SIG-M5 (cell line): ENCODE measurements at regions not wholly inside any gene's neighbourhood (a gene's known extent, or its start where the extent isn't known, plus 50 kb on each side); places are given as distances from the start of the nearest gene placed in this dataset.
"Not testable (repeated sequence)": the region's sequence is repeated elsewhere in the genome, so short reads cannot be mapped to it uniquely, and the experiment has no call there.

Experiments
- DNase-seq: peaks from one replicate; lab custom pipeline; 2025; lab: John Stamatoyannopoulos, UW

GRCh38 chr1:61028136-61028535 lies 54.2 kb upstream of the NFIA start:
- no peak for DNase-seq

GRCh38 chr1:61018068-61018467 lies 64.3 kb upstream of the NFIA start:
- DNase-seq = not testable (repeated sequence)

- DNase-seq = no peak
Measured at GRCh38 chr1:61017651-61018050, 64.7 kb upstream of the NFIA start.

GRCh38 chr1:61013946-61014667 lies 68.3 kb upstream of the NFIA start:
- DNase-seq = no peak

GRCh38 chr1:61013189-61013945 lies 69.0 kb upstream of the NFIA start:
- DNase-seq = no peak

GRCh38 chr1:61012341-61012761 lies 70.0 kb upstream of the NFIA start:
- no peak for DNase-seq

GRCh38 chr1:61011561-61012263 lies 70.6 kb upstream of the NFIA start:
- DNase-seq = no peak

- no peak for DNase-seq
Measured at GRCh38 chr1:61007534-61008364, 74.6 kb upstream of the NFIA start.

- no peak for DNase-seq
Measured at GRCh38 chr1:61005614-61006580, 76.5 kb upstream of the NFIA start.

- no peak for DNase-seq
Measured at GRCh38 chr1:61004262-61005003, 77.9 kb upstream of the NFIA start.

- no peak for DNase-seq
Measured at GRCh38 chr1:61000327-61000726, 82.0 kb upstream of the NFIA start.

GRCh38 chr1:60998786-60999185 lies 83.6 kb upstream of the NFIA start:
- DNase-seq = no peak

- no peak for DNase-seq
Measured at GRCh38 chr1:60994828-60995492, 87.4 kb upstream of the NFIA start.

- no peak for DNase-seq
Measured at GRCh38 chr1:60994369-60994768, 88.0 kb upstream of the NFIA start.

- no peak for DNase-seq
Measured at GRCh38 chr1:60992165-60992564, 90.2 kb upstream of the NFIA start.

- no peak for DNase-seq
Measured at GRCh38 chr1:60990714-60991090, 91.7 kb upstream of the NFIA start.

GRCh38 chr1:60989749-60990713 lies 92.3 kb upstream of the NFIA start:
- DNase-seq = no peak

- no peak for DNase-seq
Measured at GRCh38 chr1:60988891-60989290, 93.5 kb upstream of the NFIA start.
